HG02798 (cell line): ENCODE measurements at regions not wholly inside any gene's neighbourhood (a gene's known extent, or its start where the extent isn't known, plus 50 kb on each side); places are given as distances from the start of the nearest gene placed in this dataset.

Source experiments
- ATAC-seq: cut with Tn5 transposase; IDR thresholded peaks from one replicate; pipeline ENCODE4 v1.9.1; 2021; ENCODE audit warnings: mild to moderate bottlenecking; ENCODE audit not compliant: unreplicated experiment, poor library complexity

- ATAC-seq = no peak
These were observed 124.0 kb downstream of the DKK1 start for GRCh38 chr10:52438119-52438518.

- ATAC-seq = no peak
These were observed 126.7 kb downstream of the DKK1 start for GRCh38 chr10:52440612-52441285.

- no peak for ATAC-seq
These were observed 128.5 kb downstream of the DKK1 start for GRCh38 chr10:52442576-52442975.

- ATAC-seq = no peak
These were observed 129.6 kb downstream of the DKK1 start for GRCh38 chr10:52443419-52444388.

GRCh38 chr10:52446391-52446790 is 132.3 kb downstream of the DKK1 start:
- ATAC-seq = no peak

GRCh38 chr10:52447931-52448353 is 133.9 kb downstream of the DKK1 start:
- ATAC-seq = no peak

- no peak for ATAC-seq
These were observed 136.7 kb downstream of the DKK1 start for GRCh38 chr10:52450762-52451291.

- no peak for ATAC-seq
These were observed 137.7 kb downstream of the DKK1 start for GRCh38 chr10:52451817-52452216.

- no peak for ATAC-seq
These were observed 138.8 kb downstream of the DKK1 start for GRCh38 chr10:52452600-52453493.

- ATAC-seq = no peak
These were observed 139.4 kb downstream of the DKK1 start for GRCh38 chr10:52453501-52453900.

GRCh38 chr10:52454491-52454890 is 140.4 kb downstream of the DKK1 start:
- ATAC-seq = no peak

- no peak for ATAC-seq
These were observed 141.0 kb downstream of the DKK1 start for GRCh38 chr10:52455098-52455497.

GRCh38 chr10:52459097-52459496 is 145.0 kb downstream of the DKK1 start:
- no peak for ATAC-seq

- no peak for ATAC-seq
These were observed 149.7 kb downstream of the DKK1 start for GRCh38 chr10:52463826-52464225.

GRCh38 chr10:52464368-52465124 is 150.5 kb downstream of the DKK1 start:
- ATAC-seq = no peak

- no peak for ATAC-seq
These were observed 151.1 kb downstream of the DKK1 start for GRCh38 chr10:52465202-52465601.

- ATAC-seq = peak; percentile 41
These were observed 152.4 kb downstream of the DKK1 start for GRCh38 chr10:52466464-52466863.

- ATAC-seq = no peak
These were observed 156.1 kb downstream of the DKK1 start for GRCh38 chr10:52469970-52470705.
